HUES64 (cell line): ENCODE measurements at regions not wholly inside any gene's neighbourhood (a gene's known extent, or its start where the extent isn't known, plus 50 kb on each side); places are given as distances from the start of the nearest gene placed in this dataset.

Experiments used
- H3K27ac ChIP-seq: 2 replicates; pipeline ENCODE4 v1.7.0; 2013; ENCODE audit warnings: low read depth, low read length, inconsistent platforms
- H3K27me3 ChIP-seq: 2 replicates; pipeline ENCODE4 v1.6.1; 2013; ENCODE audit warnings: mild to moderate bottlenecking, low read length; ENCODE audit not compliant: insufficient read depth
- H3K36me3 ChIP-seq: 2 replicates; pipeline ENCODE4 v1.6.1; 2013; ENCODE audit warnings: mild to moderate bottlenecking, low read length; ENCODE audit not compliant: insufficient read depth
- H3K4me1 ChIP-seq: 2 replicates; pipeline ENCODE4 v1.6.1; 2013; ENCODE audit warnings: mild to moderate bottlenecking, low read length, moderate library complexity; ENCODE audit not compliant: insufficient read depth
- H3K4me3 ChIP-seq: 2 replicates; pipeline ENCODE4 v1.5.1; 2013; ENCODE audit warnings: mild to moderate bottlenecking, low read length, moderate library complexity
- H3K9ac ChIP-seq: 2 replicates; pipeline ENCODE4 v1.6.1; 2013; ENCODE audit warnings: mild to moderate bottlenecking, low read depth, low read length
- H3K9me3 ChIP-seq: 2 replicates; pipeline ENCODE4 v1.6.1; 2013; ENCODE audit warnings: low read depth, low read length; ENCODE audit not compliant: insufficient read depth
- WGBS: fragments of 150-250, 120-280 bp; methylation state at CpG from one replicate; pipeline ENCODE4 v1.1.7; 2013; ENCODE audit warnings: missing lambda C conversion rate; 5-methylcytosine and 5-hydroxymethylcytosine counted together

GRCh38 chr1:177847843-177848242 lies 122.0 kb downstream of the SEC16B start:
- Histone ChIP-seq H3K27me3 (no peaks in the 10 kb centered on the region), H3K4me1 (no peaks in the 10 kb centered on the region), H3K27ac (no peak overlapping the region), H3K9me3 (no peaks in the 10 kb centered on the region), H3K4me3 (no peak overlapping the region), H3K36me3 (no peaks in the 10 kb centered on the region), H3K9ac (no peak overlapping the region)
- WGBS = 82% methylated on average over 5 of the region's 5 CpGs

DNA sequence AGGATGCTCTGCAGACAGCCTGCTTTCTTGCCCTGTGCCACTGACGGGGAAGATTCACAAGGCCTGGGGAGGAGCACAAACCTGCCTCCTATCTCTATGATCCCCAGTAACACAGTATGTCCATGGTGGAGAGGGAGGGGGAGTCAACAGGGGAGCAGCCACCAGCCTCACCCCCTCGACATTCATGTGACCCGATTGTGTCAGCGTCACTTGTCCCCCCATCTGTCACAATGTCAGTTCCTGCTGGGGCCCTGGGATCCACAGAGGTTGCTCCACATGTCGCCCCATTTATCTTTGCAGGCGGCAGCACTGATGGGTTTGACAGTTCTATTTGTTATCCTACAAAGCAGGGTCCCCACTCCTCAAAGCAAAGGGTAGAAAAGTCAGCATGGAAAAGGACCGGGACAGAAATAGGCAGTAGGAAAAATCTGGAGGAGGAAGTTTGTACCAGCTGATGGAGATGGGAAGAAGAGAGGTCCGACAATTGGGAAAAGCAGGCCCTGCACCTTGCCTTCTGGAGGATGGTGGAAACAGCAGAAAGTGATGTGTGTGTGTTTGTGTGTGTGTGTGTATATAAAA lies 130.9 kb downstream of the SEC16B start:
- Histone ChIP-seq H3K9ac (no peak overlapping the region), H3K9me3 (no peaks in the 10 kb centered on the region), H3K27me3 (no peaks in the 10 kb centered on the region), H3K4me1 (no peaks in the 10 kb centered on the region), H3K4me3 (no peak overlapping the region), H3K27ac (no peak overlapping the region), H3K36me3 (no peaks in the 10 kb centered on the region)
- WGBS = 90% methylated on average over 8 of the region's 8 CpGs

DNA sequence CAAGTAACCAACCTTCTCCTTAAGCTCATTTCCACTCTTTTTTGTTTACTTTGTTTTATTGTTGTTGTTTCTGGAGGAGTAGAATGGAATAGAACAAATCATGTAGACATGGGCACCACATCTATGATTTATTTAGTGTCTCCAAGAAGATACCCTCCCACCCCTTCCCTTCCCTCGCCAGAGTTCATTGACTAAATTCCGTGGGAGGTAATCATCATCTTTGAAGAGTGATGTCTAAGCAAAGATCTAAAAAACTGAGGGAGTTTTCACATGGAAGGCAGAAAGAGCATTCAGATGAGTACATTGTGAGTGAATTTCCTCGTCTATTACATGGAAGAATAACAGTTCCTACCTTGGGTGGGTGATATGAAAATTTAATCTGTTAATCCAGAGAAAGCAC lies 136.2 kb downstream of the SEC16B start:
- no peaks in the 10 kb centered on the region for H3K9me3 ChIP-seq
- H3K27ac ChIP-seq = no peak overlapping the region
- no peak overlapping the region for H3K4me3 ChIP-seq
- WGBS = 88% methylated on average over 3 of the region's 3 CpGs
- H3K9ac ChIP-seq = no peak overlapping the region
- no peaks in the 10 kb centered on the region for H3K4me1 ChIP-seq
- H3K36me3 ChIP-seq = no peaks in the 10 kb centered on the region
- H3K27me3 ChIP-seq = no peaks in the 10 kb centered on the region

DNA sequence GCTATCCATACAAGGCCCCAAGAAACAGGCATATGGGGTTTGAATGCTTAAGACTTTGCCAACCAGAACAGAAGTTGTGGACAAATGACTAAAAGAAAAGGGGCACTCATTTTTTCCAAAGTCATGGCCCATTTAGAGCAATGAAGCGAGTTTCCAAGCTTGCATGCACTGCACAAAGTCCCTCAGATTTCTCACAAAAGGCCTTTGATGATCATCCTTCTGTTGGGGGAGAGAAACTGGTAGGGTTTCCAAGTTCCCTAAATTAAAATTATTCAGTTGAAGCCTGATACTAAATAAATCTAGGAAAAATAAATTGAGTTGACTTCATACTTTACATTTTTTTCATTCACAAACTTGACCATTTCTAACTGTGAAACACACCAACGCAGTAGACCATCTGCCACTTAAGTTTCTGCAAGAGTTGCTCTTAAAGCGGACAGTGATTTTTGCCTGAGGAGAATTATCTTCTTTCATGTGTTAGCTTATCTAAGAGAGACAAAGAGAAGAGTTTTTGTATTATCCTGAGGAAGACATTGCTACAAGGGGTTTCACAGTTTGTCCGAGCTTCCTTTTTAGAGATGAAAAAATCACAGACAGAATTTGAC lies 139.2 kb downstream of the SEC16B start:
- Histone ChIP-seq H3K9ac (no peak overlapping the region), H3K9me3 (no peaks in the 10 kb centered on the region), H3K4me3 (no peak overlapping the region), H3K4me1 (no peaks in the 10 kb centered on the region), H3K27me3 (no peaks in the 10 kb centered on the region), H3K27ac (no peak overlapping the region), H3K36me3 (no peaks in the 10 kb centered on the region)
- WGBS = 96% methylated on average over 4 of the region's 4 CpGs

DNA sequence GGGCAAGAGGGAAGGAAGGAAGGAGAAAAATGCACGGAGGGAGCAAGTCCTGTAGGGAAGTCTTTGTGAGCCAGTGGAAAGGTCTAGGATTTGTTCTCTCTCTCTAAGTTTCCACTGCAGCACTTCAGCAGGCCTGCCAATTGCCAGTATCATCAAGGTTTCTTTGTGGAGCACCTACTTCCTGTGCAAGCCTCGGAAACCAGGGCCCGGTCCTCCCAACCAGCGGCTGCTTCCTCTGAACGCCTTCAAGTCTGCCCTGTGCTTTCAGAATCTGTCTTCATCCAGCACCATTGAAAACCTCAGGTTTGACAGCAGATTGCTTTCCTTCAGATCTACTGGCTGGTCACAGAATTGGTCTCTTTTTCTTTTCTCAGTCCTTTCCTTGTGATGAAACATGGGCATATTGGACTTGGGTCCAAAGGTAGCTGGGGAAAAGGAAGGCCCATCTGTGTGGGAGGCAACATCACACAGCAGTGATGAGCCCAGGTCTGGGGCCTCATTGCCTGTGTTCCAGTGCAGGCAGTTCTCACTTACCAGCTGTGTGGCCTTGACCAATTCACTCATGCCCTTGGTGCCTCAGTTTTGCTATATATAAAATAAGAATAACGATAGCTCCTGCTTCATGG lies 144.5 kb downstream of the SEC16B start:
- 91% methylated on average over 6 of the region's 6 CpGs for WGBS
- no peak overlapping the region for H3K9ac ChIP-seq
- H3K4me1 ChIP-seq = no peaks in the 10 kb centered on the region
- H3K9me3 ChIP-seq = no peaks in the 10 kb centered on the region
- no peaks in the 10 kb centered on the region for H3K36me3 ChIP-seq
- H3K4me3 ChIP-seq = no peak overlapping the region
- no peak overlapping the region for H3K27ac ChIP-seq
- H3K27me3 ChIP-seq = no peaks in the 10 kb centered on the region

DNA sequence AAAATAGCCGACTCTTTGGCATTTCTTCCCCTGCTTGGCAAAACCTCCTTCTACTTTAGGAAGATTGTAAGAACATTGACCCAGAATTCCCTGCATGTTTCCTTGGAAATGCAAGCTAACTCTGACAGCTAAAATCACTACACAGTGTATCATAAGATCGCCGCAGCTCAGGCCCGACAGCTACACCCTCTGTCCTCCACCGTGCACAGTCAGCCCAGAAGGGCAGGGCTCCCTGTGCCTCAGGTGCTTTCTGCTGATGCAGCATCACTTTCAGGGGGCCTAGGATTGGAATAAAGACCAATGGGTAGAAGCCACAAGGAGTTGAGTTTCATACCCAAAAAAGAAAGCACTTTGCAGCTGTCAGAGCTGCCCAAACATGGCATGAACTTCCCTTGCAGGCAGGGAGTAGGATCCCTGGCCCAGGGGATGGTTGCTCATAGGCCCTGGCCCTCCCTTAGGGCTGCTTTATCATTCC lies 145.3 kb downstream of the SEC16B start:
- H3K36me3 ChIP-seq = no peaks in the 10 kb centered on the region
- no peak overlapping the region for H3K27ac ChIP-seq
- no peak overlapping the region for H3K4me3 ChIP-seq
- H3K9ac ChIP-seq = no peak overlapping the region
- H3K27me3 ChIP-seq = no peaks in the 10 kb centered on the region
- no peaks in the 10 kb centered on the region for H3K4me1 ChIP-seq
- no peaks in the 10 kb centered on the region for H3K9me3 ChIP-seq
- WGBS = 96% methylated on average over 5 of the region's 5 CpGs

DNA sequence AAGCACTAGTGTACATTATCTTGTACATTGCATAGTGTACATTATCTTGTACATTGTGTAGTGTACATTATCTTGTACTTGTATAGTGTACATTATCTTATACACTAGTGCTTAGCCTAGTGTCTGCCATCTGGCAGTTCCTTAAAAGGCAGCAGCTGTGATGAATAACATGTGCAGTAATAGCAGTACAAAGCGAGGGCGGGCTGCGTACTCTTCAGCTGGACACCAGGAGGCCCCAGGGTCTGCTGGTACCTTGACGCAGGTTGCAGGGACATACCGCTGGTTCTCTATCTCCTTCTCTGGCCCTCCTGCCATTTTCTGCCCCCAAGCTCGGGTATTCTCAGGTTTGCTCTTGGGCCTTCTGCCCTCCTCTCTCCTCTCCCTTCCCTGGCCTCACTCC lies 149.6 kb downstream of the SEC16B start:
- Histone ChIP-seq H3K4me3 (no peak overlapping the region), H3K36me3 (no peaks in the 10 kb centered on the region), H3K9me3 (no peaks in the 10 kb centered on the region), H3K9ac (no peak overlapping the region), H3K27ac (no peak overlapping the region), H3K27me3 (no peaks in the 10 kb centered on the region), H3K4me1 (peaks cover 10% of the 10 kb centered on the region; the same call in 1 of the 2 replicates)
- WGBS = 96% methylated on average over 6 of the region's 6 CpGs

DNA sequence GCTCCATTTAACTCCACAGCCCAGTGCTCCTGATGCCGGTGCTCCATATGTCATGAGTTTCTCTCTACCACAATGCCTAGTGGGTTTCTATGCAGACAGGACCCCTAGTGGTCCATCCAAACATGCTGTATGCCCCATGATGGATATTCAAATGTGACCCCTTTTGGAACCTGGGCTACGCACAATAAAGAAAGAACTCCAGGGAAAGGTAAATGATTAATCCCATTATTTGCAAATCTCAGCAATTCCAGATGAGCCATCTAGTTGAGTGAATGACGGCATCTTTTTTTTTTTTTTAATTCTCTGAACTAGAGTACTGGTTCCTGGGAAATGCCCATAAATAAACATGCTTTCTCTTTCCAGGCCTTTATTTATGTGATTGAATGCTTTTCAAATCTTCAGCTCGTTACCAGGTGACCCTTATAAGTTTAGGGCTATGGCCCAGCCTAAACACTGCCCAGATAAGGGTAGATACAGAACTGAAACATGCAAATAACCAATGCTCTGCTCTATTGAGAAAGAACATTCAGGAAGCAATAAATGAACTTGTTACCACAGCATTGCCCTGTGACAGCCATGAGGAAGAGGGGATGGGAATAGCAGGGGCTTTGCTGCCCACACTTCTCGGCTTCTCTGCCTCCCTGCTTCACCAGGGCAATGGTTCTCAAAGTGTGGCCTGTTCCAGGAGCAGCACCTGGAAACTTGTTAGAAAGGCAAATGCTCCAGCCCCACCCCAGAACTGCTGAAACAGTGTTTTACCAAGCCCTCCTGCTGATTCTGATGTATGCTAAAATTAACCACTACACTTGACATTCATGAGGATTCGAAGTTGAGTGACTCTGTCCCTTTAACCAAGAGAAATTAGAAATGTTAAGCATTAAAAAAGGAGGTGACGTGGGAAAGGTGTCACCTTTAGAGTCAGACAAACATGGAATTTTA lies 151.7 kb downstream of the SEC16B start:
- WGBS = 84% methylated on average over 6 of the region's 7 CpGs
- H3K4me1 ChIP-seq = peaks cover 10% of the 10 kb centered on the region; the same call in 1 of the 2 replicates
- H3K4me3 ChIP-seq = no peak overlapping the region
- no peaks in the 10 kb centered on the region for H3K36me3 ChIP-seq
- no peak overlapping the region for H3K27ac ChIP-seq
- no peak overlapping the region for H3K9ac ChIP-seq
- no peaks in the 10 kb centered on the region for H3K27me3 ChIP-seq
- H3K9me3 ChIP-seq = no peaks in the 10 kb centered on the region

DNA sequence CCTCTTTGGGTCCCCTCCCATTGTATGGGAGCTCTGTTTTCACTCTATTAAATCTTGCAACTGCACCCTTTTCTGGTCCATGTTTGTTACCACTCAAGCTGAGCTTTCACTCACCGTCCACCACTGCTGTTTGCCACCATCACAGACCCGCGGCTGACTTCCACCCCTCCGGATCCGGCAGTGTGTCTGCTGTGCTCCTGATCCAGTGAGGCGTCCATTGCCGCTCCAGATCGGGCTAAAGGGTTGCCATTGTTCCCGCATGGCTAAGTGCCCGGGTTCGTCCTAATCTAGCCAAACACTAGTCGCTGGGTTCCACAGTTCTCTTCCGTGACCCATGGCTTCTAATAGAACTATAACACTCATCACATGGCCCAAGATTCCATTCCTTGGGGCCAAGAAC lies 157.2 kb downstream of the SEC16B start:
- Histone ChIP-seq H3K9me3 (no peaks in the 10 kb centered on the region), H3K9ac (no peak overlapping the region), H3K4me1 (no peaks in the 10 kb centered on the region), H3K4me3 (no peak overlapping the region), H3K36me3 (no peaks in the 10 kb centered on the region), H3K27me3 (no peaks in the 10 kb centered on the region), H3K27ac (no peak overlapping the region)
- 96% methylated on average over 13 of the region's 13 CpGs for WGBS

- H3K36me3 ChIP-seq = no peaks in the 10 kb centered on the region
- no peaks in the 10 kb centered on the region for H3K4me1 ChIP-seq
- WGBS = 98% methylated on average over 3 of the region's 3 CpGs
Measured at GRCh38 chr1:177812144-177812543, 157.7 kb downstream of the SEC16B start.

DNA sequence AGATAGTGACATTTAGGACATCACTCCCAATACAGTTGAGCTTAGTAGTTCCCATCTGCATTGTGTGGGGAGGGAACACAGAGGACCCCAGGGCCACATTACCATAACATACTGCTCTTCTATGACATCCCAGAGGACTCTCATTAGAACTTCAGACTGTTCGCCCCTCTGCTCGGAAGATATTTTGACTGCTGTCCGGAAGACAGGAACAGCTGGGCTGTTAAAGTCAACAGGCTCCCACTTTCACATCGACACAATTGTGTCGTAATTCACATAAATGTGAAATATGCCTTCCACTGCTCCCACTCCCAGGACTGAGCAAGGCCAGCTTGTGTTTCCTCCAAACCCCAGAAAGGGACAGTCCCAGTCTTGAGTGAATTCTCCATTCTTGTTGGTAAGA lies 158.4 kb downstream of the SEC16B start:
- Histone ChIP-seq H3K4me1 (no peaks in the 10 kb centered on the region), H3K27ac (no peak overlapping the region), H3K4me3 (no peak overlapping the region), H3K36me3 (no peaks in the 10 kb centered on the region), H3K9me3 (no peaks in the 10 kb centered on the region), H3K9ac (no peak overlapping the region), H3K27me3 (no peaks in the 10 kb centered on the region)
- 93% methylated on average over 5 of the region's 5 CpGs for WGBS

More at GRCh38 chr1:177812144-177812543, 157.7 kb downstream of the SEC16B start:
- Histone ChIP-seq H3K9me3 (no peaks in the 10 kb centered on the region), H3K27ac (no peak overlapping the region), H3K27me3 (no peaks in the 10 kb centered on the region), H3K4me3 (no peak overlapping the region), H3K9ac (no peak overlapping the region)
